Stimulated activated naive B cell treated with anti-CD40 and anti-IgM and Interleukin-4, amounts not matched to agents 10 μg/mL and 1 μg/mL and 100 μg/mL, for 72 hours (primary cell): ENCODE measurements at regions not wholly inside any gene's neighbourhood (a gene's known extent, or its start where the extent isn't known, plus 50 kb on each side); places are given as distances from the start of the nearest gene placed in this dataset.
"Not testable (repeated sequence)": the region's sequence is repeated elsewhere in the genome, so short reads cannot be mapped to it uniquely, and the experiment has no call there.

Source experiments
- ATAC-seq, 2 donors: fragments of 150-1000 bp; cut with Tn5 transposase; replicated peaks; 2 replicates each; pipeline ENCODE4 v1.10.0; 2021; ENCODE audit warnings: moderate library complexity in 1 of 2
- DNase-seq: peaks from one replicate; pipeline ENCODE4 v3.0.0; 2021
- H3K27ac Mint-ChIP-seq: one replicate; pipeline ENCODE4 v1.8.0; 2022; ENCODE audit warnings: mild to moderate bottlenecking, mixed read lengths
- H3K27me3 Mint-ChIP-seq, 2 donors: one replicate each; pipeline ENCODE4 v1.8.0; 2022; ENCODE audit warnings: mixed read lengths in 2 of 2
- H3K36me3 Mint-ChIP-seq, 2 donors: one replicate each; pipeline ENCODE4 v1.8.0; 2022; ENCODE audit warnings: mixed read lengths in 2 of 2, mild to moderate bottlenecking in 1 of 2
- H3K4me1 Mint-ChIP-seq, 2 donors: one replicate each; pipeline ENCODE4 v1.8.0; 2022; ENCODE audit warnings: mixed read lengths in 2 of 2, mild to moderate bottlenecking in 1 of 2
- H3K4me3 Mint-ChIP-seq, 2 donors: one replicate each; pipeline ENCODE4 v1.8.0; 2022; ENCODE audit warnings: mild to moderate bottlenecking in 2 of 2, mixed read lengths in 2 of 2, moderate library complexity in 1 of 2
- H3K9me3 Mint-ChIP-seq, 2 donors: one replicate each; pipeline ENCODE4 v1.8.0; 2022; ENCODE audit warnings: mixed read lengths in 2 of 2, mild to moderate bottlenecking in 1 of 2

DNA sequence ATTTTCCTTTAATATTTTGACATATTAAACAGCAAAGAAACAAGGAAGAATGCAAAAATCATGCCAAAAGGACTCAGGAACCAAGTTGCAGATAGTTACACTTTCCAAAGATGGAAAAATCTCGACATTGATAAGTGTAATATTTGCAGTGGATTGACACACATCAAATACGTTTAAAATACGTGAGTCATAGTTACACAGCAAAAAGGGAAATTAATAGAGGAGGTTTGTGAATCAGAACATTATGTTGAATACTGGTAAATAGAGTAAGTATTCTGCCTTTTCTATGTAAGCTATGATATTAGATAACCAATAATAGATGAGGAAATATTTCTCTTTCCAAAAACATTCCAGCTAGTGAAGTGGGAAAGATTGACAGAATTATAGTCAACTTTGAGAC is 1761.3 kb upstream of the IGFBP7 start:
- Mint-ChIP-seq H3K27ac (no peak overlapping the region), H3K4me3 (no peak overlapping the region), H3K9me3 (peaks cover 0 to 5% of the 10 kb centered on the region in 2 donors), H3K27me3 (no peaks in the 10 kb centered on the region), H3K4me1 (no peaks in the 10 kb centered on the region), H3K36me3 (no peaks in the 10 kb centered on the region)
- ATAC-seq (no peak), DNase-seq (no peak)

DNA sequence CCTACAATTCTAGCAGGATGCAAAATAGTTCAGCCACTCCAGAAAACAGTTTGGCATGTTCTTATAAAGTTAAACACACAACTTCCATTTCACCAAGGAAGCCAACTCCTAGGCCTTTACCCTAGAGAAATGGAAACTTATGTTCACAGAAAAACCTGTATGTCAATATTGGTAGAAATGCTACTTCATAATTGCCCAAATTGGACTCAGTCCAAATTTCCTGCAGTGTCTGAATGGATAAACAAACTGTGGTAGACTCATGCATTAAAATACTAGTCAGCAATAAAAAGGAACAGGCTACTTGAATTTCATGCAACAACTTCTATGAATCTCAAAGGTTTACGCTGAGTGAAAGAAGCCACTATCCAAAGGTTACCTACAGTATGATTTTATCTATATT is 1738.8 kb upstream of the IGFBP7 start:
- H3K4me1 Mint-ChIP-seq, result no peaks in the 10 kb centered on the region
- ATAC-seq, result no peak
- no peaks in the 10 kb centered on the region for H3K27me3 Mint-ChIP-seq
- peaks cover 0 to 11% of the 10 kb centered on the region in 2 donors for H3K9me3 Mint-ChIP-seq
- no peak overlapping the region for H3K27ac Mint-ChIP-seq
- H3K36me3 Mint-ChIP-seq, result no peaks in the 10 kb centered on the region
- H3K4me3 Mint-ChIP-seq, result no peak overlapping the region
- DNase-seq, result no peak

DNA sequence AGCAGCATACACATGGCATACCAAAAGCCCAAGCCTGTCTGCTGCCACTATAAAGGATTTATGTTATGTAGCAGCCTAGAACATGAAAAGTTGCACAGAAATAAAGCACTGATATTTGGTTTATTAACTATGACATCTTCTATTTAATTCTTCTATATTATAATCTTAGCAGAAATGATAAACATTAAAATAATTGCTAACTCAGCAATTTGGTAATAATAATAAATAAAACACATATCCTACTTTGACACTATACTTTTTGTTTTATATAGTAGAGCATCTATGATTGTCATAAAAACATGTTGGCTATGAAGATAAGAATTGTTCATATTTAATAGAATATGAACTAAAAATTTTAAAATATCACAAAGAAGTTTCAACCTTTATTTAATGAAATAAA is 1733.3 kb upstream of the IGFBP7 start:
- Mint-ChIP-seq H3K4me1 (no peaks in the 10 kb centered on the region), H3K36me3 (no peaks in the 10 kb centered on the region), H3K27me3 (no peaks in the 10 kb centered on the region), H3K9me3 (peaks cover 4 to 5% of the 10 kb centered on the region in 2 donors), H3K27ac (no peak overlapping the region), H3K4me3 (no peak overlapping the region)
- DNase-seq, result no peak
- no peak for ATAC-seq

DNA sequence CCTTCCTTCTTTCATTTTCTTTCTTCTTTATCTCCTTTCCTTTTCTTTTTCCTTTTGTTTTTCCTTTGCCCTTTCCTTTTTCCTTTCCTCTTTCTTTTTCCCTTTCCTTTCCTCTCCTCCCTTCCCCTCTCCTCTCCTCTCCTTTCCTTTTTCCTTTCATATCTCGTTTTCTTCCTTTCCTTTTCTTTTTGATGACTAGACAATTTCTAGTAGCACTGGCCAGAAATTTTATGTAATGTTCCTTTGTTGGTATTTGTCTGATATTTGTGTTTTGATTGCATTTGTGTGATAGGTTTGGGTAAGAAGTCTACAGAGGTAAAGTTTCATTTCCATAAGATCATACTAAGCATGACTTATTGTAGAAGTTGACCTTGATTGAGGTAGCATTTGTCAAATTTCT is 1722.9 kb upstream of the IGFBP7 start:
- Mint-ChIP-seq H3K9me3 (no peaks in the 10 kb centered on the region), H3K36me3 (no peaks in the 10 kb centered on the region)

DNA sequence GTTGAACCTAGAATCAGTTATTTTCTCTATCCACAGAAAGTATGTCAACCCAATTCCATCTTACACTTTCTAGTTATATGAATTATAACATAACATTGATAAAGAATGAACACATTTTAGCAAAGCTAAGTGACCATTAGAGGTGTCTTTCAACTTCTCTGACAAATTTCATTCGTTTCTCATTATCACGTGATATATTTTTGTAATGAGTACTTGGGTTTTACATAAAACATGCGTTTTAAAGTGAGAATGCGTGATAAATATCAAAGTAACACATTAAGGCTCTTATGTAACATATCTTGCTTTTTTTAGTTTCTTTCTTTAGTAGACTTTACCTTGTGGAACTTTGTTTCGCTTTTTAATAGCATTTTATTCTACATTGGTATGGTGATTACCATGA is 1715.1 kb upstream of the IGFBP7 start:
- H3K4me3 Mint-ChIP-seq, result no peak overlapping the region
- H3K27ac Mint-ChIP-seq, result no peak overlapping the region
- ATAC-seq, result no peak

More for the DNA sequence above, 1722.9 kb upstream of the IGFBP7 start:
- no peak overlapping the region for H3K4me3 Mint-ChIP-seq
- H3K27me3 Mint-ChIP-seq, result no peaks in the 10 kb centered on the region
- DNase-seq (no peak), ATAC-seq (no peak)
- H3K27ac Mint-ChIP-seq, result no peak overlapping the region
- H3K4me1 Mint-ChIP-seq, result no peaks in the 10 kb centered on the region

DNA sequence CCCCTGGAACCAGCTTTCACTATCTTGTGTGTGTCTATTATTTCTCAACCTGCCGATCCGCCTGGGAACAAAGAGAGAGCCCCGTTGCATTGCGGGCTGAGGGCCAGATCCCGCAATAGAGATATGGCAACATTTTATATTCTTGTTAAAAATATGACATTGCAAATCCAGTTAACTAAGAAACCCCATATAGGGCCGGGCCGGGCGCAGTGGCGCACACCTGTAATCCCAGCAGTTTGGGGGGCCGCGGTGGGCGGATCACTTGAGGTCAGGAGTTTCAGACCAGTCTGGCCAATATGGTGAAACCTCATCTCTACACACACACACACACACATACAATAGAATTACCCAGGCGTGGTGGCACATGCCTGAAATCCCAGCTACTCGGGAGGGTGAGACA is 1708.4 kb upstream of the IGFBP7 start:
- not testable (repeated sequence) for DNase-seq, H3K27me3 Mint-ChIP-seq, ATAC-seq, H3K9me3 Mint-ChIP-seq, H3K27ac Mint-ChIP-seq, H3K4me1 Mint-ChIP-seq, H3K36me3 Mint-ChIP-seq, H3K4me3 Mint-ChIP-seq

More for the DNA sequence above, 1715.1 kb upstream of the IGFBP7 start:
- H3K4me1 Mint-ChIP-seq, result no peaks in the 10 kb centered on the region
- no peak for DNase-seq
- peaks cover 0 to 6% of the 10 kb centered on the region in 2 donors for H3K9me3 Mint-ChIP-seq
- H3K27me3 Mint-ChIP-seq, result no peaks in the 10 kb centered on the region
- no peaks in the 10 kb centered on the region for H3K36me3 Mint-ChIP-seq

DNA sequence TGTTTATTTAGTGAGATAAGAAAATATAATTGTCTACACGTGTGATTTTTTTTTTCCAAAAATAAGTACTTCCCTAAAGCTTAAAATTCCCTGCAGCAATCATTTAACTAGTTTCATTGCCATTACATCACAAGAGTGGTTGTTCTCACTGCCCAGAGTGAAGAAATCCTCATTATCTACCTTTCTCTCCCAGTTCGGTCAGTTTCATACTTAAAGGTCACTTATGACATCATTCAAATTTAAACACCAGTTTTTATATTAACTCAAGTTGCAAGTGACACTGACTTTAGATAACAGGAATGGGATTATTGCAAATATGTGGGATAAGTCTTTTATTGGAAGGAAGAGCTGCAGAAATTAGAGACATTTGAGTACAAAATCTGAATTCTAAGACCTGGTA is 1699.8 kb upstream of the IGFBP7 start:
- Mint-ChIP-seq H3K4me1 (no peaks in the 10 kb centered on the region), H3K9me3 (no peaks in the 10 kb centered on the region), H3K27ac (no peak overlapping the region), H3K36me3 (no peaks in the 10 kb centered on the region), H3K4me3 (no peak overlapping the region), H3K27me3 (no peaks in the 10 kb centered on the region)
- no peak for ATAC-seq
- DNase-seq, result no peak

DNA sequence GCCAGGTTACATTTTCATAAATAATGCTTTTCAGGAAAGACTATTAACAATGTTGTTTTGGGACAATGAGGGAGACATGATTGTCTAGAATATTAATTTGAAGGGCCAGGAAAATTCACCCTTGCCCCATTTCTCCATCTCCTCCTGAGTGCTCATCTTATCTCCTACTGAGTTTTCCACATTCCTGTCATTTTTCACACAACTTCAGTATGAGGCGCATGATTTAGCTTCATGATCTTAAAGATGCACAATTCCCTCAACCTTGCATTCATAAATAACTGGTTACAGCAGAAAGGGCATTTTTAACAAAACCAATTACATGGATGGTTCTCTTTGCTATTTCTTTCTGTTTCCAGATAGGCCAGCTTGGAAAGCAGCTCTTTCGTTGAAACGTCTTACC is 1699.2 kb upstream of the IGFBP7 start:
- no peak for DNase-seq
- H3K27ac Mint-ChIP-seq, result no peak overlapping the region

DNA sequence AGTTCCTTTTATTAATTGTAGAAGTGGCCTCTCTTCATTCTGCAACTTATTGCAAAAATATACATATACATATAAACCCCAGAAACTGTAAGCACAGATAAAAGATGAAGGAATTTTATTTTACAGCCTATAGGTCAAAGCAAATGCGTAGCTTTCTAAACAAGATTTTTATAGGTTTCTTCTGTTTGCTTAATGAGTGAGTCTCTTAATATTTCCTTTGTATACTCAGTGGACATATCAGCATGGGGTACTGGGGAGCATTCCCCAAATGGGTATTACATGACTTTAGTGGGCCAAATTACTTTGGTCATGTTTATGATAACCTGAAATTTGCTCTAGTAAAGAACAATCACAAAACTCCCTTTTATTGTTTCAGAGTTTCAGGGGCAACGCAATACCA is 1698.6 kb upstream of the IGFBP7 start:
- no peaks in the 10 kb centered on the region for H3K9me3 Mint-ChIP-seq

More for the DNA sequence above, 1699.2 kb upstream of the IGFBP7 start:
- Mint-ChIP-seq H3K9me3 (no peaks in the 10 kb centered on the region), H3K36me3 (no peaks in the 10 kb centered on the region), H3K4me1 (no peaks in the 10 kb centered on the region), H3K4me3 (no peak overlapping the region), H3K27me3 (no peaks in the 10 kb centered on the region)
- no peak for ATAC-seq

DNA sequence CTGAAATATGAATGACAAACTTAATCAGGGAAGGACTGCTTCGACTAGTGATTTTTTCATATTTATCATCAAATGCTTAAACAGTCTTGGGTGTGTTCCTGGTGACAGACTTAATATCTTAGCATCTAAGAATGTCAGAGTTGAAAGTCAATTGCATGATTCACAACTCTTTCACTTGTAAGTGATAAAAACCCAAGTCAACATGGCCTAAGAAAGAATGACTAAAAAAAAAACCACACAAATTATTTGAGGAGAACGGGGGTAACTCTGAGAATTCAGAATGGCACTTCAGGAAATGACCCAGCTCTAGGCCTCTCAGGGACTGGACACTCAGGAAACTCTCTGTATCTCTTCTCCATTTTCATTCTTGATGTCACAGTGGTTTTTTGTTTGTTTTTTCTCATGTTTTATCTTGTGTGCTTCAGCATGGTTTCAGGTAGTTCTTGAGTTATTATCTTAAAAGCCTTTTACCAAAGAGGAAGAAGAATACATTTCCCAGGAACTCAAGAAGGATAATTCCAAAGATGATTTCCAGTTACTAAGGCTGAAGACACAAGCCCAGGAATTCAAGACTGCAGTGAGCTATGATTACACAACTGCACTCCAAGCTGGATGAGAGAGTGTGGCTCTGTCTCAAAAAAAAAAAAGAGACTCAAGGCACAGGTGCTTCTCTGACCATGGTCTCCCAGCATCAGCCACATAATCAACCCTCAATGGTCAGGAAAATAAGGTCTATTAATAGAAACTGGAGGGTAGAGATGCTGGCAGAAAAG is 1697.8 kb upstream of the IGFBP7 start:
- Mint-ChIP-seq H3K9me3 (no peaks in the 10 kb centered on the region), H3K27me3 (no peaks in the 10 kb centered on the region), H3K4me1 (no peaks in the 10 kb centered on the region), H3K4me3 (no peak overlapping the region), H3K27ac (no peak overlapping the region), H3K36me3 (no peaks in the 10 kb centered on the region)
- no peak for ATAC-seq
- DNase-seq, result no peak

More for the DNA sequence above, 1698.6 kb upstream of the IGFBP7 start:
- no peak for DNase-seq
- H3K27me3 Mint-ChIP-seq, result no peaks in the 10 kb centered on the region
- no peaks in the 10 kb centered on the region for H3K4me1 Mint-ChIP-seq
- ATAC-seq, result no peak
- H3K4me3 Mint-ChIP-seq, result no peak overlapping the region
- H3K27ac Mint-ChIP-seq, result no peak overlapping the region
- H3K36me3 Mint-ChIP-seq, result no peaks in the 10 kb centered on the region

DNA sequence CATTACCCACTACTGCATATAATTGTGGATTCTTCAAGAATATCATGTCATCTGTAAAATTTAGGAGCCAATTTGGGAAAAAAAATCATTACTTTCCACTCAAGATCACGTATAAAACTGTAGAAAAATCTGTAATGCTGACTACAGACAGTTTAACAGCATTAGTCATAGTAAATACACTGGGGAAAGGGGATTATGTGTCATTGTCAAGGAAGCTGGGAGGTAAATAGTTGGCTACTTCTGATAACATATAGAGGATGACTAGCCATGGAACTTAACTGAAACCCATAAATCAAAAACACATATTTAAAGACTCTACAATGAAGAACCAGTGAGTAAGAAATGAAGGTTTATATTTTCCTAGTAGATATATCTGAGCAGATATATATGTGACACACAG is 1666.4 kb upstream of the IGFBP7 start:
- Mint-ChIP-seq H3K4me1 (no peaks in the 10 kb centered on the region), H3K36me3 (no peaks in the 10 kb centered on the region), H3K27ac (no peak overlapping the region), H3K9me3 (no peaks in the 10 kb centered on the region), H3K4me3 (no peak overlapping the region), H3K27me3 (no peaks in the 10 kb centered on the region)
- ATAC-seq (no peak), DNase-seq (no peak)

DNA sequence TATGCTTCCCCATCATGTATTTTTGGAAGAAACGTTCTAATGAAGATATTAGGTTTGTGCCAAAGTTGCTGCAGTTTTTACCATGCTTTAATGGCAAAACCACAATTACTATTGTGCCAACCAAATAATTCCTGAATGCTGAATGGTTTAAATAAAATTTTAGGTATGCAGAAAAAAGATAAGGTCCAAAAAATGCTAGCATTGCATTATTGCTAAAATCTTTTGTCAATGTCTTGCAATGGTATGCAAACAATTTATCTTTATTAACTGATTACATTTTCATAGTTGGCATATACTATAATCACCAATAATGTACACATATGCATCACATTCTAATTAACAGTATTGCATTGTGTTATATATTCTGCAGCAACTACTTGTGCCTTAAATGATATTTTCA is 1657.4 kb upstream of the IGFBP7 start:
- Mint-ChIP-seq H3K4me3 (no peak overlapping the region), H3K4me1 (no peaks in the 10 kb centered on the region), H3K27ac (no peak overlapping the region), H3K9me3 (peaks cover 0 to 3% of the 10 kb centered on the region in 2 donors), H3K27me3 (no peaks in the 10 kb centered on the region), H3K36me3 (no peaks in the 10 kb centered on the region)
- DNase-seq, result no peak
- ATAC-seq, result no peak

DNA sequence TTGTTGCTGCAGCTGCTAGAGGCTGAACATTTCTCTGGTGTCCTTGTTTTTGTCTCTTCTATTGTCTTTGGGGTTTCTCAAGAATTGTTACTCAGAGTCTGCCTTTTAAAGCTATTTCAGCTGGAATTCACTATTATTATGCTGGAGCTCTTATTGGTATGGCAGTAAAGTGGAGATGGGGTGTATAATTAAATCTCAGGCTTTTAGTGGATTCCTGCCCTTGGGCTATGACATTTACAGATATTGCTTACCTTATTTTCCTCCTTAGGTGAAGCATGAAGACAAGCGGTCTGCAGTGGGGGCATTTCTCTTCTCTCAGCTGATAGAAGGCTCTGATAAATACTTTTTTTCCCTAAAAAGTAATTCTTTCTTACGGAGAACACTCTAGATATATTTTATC is 1656.6 kb upstream of the IGFBP7 start:
- H3K27me3 Mint-ChIP-seq, result no peaks in the 10 kb centered on the region
- H3K9me3 Mint-ChIP-seq, result peaks cover 1 to 3% of the 10 kb centered on the region in 2 donors
- DNase-seq (no peak), ATAC-seq (no peak)
- no peak overlapping the region for H3K4me3 Mint-ChIP-seq
- H3K4me1 Mint-ChIP-seq, result no peaks in the 10 kb centered on the region
- no peaks in the 10 kb centered on the region for H3K36me3 Mint-ChIP-seq
- H3K27ac Mint-ChIP-seq, result no peak overlapping the region

DNA sequence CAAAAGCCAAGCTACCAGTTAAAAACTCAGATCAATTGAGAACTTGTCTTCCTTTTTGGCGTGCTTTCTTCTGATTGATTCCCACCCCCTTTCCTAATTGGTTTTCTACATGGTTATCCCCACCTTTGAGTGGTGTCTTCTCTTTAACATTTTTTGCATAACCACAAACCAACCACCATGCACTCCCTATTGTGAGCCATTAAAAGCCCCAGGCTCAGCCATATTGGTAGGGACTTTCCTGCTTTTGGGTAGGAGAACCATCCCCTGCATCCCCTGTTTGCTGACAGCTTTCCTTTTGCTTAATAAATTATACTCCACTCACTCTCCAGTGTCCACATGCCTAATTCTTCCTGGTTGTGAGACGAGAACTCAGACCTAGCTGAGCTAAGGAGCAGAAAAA is 1651.4 kb upstream of the IGFBP7 start:
- Mint-ChIP-seq H3K27ac (no peak overlapping the region), H3K36me3 (no peaks in the 10 kb centered on the region), H3K27me3 (no peaks in the 10 kb centered on the region), H3K9me3 (peaks cover 2 to 6% of the 10 kb centered on the region in 2 donors), H3K4me3 (no peak overlapping the region), H3K4me1 (no peaks in the 10 kb centered on the region)
- ATAC-seq (no peak), DNase-seq (no peak)

DNA sequence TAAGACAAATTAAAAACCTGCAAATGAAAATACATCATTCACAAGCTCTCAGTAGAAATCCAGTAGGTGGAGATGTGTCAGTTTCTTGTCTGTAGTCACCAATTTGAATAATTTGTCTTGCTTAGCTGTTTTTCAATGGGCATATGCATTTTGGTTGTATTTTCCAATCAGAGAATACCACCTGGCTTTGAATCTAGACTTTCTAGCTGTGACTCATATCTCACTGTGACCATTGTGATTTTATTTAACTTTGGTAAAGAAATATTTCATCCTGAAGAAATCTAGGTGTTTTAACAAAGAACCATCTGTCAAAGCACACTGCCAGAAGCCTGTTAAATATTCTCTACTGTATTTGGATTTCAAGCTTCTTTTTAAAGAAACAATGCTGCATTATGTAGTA is 1650.6 kb upstream of the IGFBP7 start:
- H3K4me3 Mint-ChIP-seq, result no peak overlapping the region
- no peaks in the 10 kb centered on the region for H3K27me3 Mint-ChIP-seq
- H3K9me3 Mint-ChIP-seq, result peaks cover 2 to 6% of the 10 kb centered on the region in 2 donors

More for the DNA sequence above, 1650.6 kb upstream of the IGFBP7 start:
- no peak for ATAC-seq
- Mint-ChIP-seq H3K4me1 (no peaks in the 10 kb centered on the region), H3K36me3 (no peaks in the 10 kb centered on the region), H3K27ac (no peak overlapping the region)
- DNase-seq, result no peak
